ENCODE measurements at regions not wholly inside any gene's neighbourhood (a gene's known extent, or its start where the extent isn't known, plus 50 kb on each side); places are given as distances from the start of the nearest gene placed in this dataset.

GRCh38 chr6:140090871-140091270, 716.4 kb upstream of the CITED2 start:
- no peak for DNase-seq
- intact Hi-C loops (cut with DNase I): no loop called here

DNA sequence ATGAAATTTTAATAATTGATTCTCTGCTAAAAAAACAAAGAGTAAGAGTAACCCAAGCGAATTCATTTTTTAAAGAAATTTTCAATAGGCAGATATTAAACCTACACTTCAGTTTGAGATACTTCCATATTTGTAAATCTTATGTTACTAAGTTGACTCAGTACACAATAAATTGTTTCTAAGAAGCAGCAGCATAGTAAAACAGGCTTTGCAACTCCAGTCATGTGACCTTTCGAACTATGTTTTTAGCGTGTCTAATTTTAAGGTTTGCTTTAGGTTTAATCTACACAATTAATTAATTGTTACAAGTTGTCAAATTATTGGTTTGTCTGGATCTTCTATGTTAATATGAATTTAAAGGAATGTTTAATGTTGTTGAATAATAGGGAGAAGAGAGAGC, 708.9 kb upstream of the CITED2 start:
- intact Hi-C loops (cut with DNase I): no loop called here
- DNase-seq: no peak

DNA sequence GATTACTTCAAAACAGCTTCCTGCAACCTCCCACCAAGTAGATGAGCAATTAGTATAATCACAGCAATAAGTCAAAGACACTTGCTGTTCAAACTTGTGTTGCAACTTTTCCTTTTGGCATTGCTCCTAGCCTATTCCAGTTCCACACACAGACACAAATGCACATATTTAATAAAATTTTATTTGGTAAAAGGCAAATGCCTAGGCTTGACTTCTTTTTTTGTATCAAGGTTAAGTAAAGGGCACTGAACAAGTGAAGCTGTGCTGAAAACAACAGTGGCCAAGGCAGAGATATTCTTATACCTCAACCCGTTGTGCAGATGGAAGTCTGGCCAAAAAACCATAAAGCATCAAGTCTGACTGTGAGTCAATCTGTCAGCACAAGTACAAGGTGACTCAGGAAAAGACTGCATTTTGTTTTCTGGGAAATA, 708.4 kb upstream of the CITED2 start:
- DNase-seq: no peak
- intact Hi-C loops (cut with DNase I): no loop called here

GRCh38 chr6:140079328-140079727, 704.9 kb upstream of the CITED2 start:
- peak in 4 of 10 donors; percentile 11 to 71 (median 65) for DNase-seq
- intact Hi-C loops (cut with DNase I): no loop called here

GRCh38 chr6:140078561-140079125, 704.2 kb upstream of the CITED2 start:
- no peak for DNase-seq
- intact Hi-C loops (cut with DNase I): no loop called here

GRCh38 chr6:140077827-140078560, 703.5 kb upstream of the CITED2 start:
- no peak for DNase-seq
- intact Hi-C loops (cut with DNase I): no loop called here

- intact Hi-C loops (cut with DNase I): no loop called here
- no peak for DNase-seq
Measured at GRCh38 chr6:140076105-140076504, 701.7 kb upstream of the CITED2 start.

GRCh38 chr6:140073456-140073855, 699.0 kb upstream of the CITED2 start:
- DNase-seq: no peak
- intact Hi-C loops (cut with DNase I): no loop called here

DNA sequence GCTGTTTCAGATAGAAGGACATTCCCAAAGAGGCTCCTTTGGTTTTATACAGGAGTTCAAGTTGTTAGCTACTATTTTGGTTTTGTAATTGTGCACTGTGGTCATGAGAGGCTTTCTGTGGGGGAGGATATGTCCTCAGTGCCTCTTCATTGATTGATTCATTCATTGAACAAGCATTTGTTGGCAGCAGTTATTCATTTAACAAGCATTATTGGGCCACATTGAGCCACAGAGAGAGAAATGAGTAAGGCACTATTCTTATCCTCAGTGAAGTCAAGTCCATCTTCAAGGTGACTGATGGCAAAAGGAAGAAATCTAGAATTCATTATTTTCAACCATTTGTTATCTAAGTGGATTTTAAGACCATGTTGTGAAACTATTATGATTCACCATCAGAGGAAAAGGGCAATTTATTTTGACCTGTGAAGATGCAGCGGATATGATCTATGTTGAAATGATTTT, 697.2 kb upstream of the CITED2 start:
- intact Hi-C loops (cut with DNase I): no loop called here
- DNase-seq: no peak

DNA sequence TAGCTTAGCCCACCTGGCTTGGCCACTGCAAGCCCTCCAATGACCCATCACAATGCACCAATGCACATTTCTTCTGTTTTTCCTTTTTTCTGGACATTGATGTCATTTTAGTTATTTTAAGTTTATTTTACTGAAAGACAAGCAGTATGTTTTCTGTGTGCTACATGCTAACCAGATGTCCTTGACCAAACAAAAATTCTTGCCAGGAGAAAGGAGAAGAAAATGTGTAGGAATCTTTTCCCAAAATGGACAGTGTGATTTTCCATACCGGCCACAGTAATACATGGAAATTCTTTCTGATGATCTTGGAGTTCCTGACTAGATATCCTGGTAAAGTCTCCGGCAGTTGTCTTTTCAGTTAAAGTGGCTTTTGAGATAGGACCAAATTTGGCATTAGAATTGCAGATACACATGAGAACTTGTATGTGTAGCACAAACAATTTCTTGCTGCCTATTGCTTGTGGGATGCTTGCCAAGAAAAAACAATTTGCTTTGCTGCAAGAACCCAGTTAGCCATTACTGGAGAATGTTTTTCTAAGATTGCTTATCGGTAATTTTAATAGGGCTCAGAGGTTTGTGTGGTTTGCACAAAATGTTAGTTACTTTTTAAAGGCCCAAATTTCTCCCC, 696.5 kb upstream of the CITED2 start:
- intact Hi-C loops (cut with DNase I): no loop called here

DNA sequence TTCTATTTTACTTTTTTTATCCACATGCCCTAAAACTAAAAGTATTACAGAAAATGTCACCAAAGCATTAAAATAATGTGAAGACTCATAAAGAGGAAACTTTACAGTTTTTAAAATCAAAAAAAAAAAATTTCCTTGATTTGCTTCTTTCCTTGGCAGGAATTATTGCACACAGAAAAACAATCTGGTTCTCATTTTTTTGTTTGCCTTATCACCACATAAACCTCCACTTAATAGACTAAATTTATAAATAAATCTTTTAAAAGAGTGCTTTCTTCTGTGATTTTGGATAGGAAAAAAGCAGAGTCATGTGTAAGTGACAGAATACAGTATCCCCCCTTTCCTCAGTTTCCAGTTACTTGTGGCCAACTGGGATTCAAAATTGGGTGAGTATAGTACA, 695.1 kb upstream of the CITED2 start:
- no peak for DNase-seq
- intact Hi-C loops (cut with DNase I): no loop called here

More for the DNA sequence above, 696.5 kb upstream of the CITED2 start:
- DNase-seq: no peak

- intact Hi-C loops (cut with DNase I): no loop called here
- no peak for DNase-seq
Measured at GRCh38 chr6:140068801-140069200, 694.4 kb upstream of the CITED2 start.

GRCh38 chr6:140064366-140064765, 689.9 kb upstream of the CITED2 start:
- DNase-seq: peak in 1 of 10 donors; percentile 29
- intact Hi-C loops (cut with DNase I): no loop called here

DNA sequence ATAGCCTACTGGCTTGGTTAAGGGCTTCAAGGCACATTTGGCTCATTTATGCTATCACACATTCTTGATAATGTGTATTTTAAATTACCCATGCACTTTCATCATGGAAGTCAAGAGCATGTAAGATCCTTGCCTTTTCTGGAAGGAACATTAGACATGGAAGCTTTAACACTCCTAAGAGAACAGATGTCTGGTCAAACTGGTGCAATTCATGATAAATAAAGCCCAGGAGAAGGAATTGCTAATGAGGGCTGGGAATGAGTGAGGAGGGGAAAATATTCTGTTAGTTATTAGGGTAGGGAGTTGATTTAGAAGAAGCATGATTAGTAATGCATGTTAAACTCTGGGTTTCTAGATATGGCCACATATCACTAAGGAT, 688.6 kb upstream of the CITED2 start:
- DNase-seq: no peak

GRCh38 chr6:140062043-140063020, 687.9 kb upstream of the CITED2 start:
- DNase-seq: no peak
- intact Hi-C loops (cut with DNase I): no loop called here

More for the DNA sequence above, 688.6 kb upstream of the CITED2 start:
- intact Hi-C loops (cut with DNase I): no loop called here

DNA sequence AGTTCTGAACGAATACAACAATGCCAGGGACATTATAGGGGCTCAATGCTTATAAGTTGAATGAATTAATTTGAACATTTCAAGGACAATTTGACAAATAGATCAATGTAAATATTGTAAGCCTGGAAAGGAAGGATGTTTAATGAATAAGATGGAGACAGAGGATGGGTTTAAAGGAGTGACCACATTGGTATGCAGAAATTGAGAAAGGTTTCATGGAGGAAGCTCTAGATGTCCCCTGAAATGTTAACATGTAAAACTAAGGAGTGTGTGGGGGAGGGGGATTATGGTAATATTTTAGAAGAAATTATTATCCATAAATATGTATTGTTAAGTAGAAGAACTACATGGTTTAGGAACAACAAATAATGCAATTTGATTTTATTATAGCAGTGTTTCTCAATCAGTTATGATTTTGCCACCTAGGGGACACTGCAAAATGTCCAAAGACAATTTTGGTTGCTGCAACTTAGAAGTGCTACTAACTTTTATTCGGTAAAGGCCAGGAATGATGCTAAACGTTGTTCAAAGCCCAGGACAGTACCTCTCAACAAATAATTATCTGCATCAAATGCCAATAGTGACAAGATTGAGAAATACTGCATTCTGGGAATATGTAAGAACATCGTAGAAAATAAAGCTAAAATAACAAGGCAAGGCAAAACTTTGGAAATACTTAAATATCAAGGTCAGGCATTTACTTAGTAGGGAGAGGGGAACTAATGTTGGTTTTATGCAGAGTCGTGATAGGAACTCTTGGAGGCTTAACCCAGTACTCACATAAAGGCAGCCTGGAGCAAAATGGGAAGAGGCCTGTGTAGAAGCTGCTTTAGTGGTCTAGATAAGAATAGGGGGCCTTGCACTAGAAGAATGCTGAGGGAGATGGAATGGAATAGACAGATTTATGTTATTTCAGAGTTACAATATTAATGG, 686.9 kb upstream of the CITED2 start:
- intact Hi-C loops (cut with DNase I): no loop called here
- DNase-seq: no peak

DNA sequence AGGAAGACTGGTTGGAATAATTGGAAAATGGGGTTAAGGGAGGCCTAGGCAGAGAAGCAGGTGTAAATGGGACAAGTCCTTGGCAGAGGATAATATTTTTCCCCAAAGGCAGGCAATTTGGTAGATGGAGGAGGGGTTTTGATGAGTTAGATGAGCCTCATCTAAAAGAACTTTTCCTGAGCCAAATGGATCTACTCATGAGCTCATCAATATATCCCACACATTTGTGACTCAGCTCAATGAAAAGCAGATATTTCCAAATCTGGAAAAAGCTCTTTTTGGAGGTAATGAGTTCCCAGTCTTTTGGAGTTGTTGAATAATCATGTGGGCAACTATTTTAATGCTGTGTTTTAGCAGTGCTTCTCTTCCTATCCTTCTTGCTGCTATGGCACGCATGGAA, 685.5 kb upstream of the CITED2 start:
- intact Hi-C loops (cut with DNase I): no loop called here
- no peak for DNase-seq

- intact Hi-C loops (cut with DNase I): no loop called here
Measured at GRCh38 chr6:140058863-140059262, 684.4 kb upstream of the CITED2 start.

More at GRCh38 chr6:140058863-140059262, 684.4 kb upstream of the CITED2 start:
- DNase-seq: no peak

Data from posterior cingulate gyrus (tissue), 11 donors.